GM13976 (cell line): ENCODE measurements at regions not wholly inside any gene's neighbourhood (a gene's known extent, or its start where the extent isn't known, plus 50 kb on each side); places are given as distances from the start of the nearest gene placed in this dataset.

Experiments used
- DNase-seq: peaks from one replicate; pipeline ENCODE4 v3.0.0; 2012; ENCODE audit warnings: low spot score
- CTCF ChIP-seq: IDR thresholded peaks from 2 replicates; pipeline ENCODE4 v1.5.1; 2012; ENCODE audit warnings: borderline replicate concordance, mild to moderate bottlenecking; ENCODE audit not compliant: insufficient read depth; ENCODE audit errors: extremely low read depth, missing control alignments, control extremely low read depth
- in situ Hi-C: fragments of 300-500 bp; cut with MboI; formaldehyde crosslinking; loops from one replicate; pipeline ENCODE4 v1.12.0; 2022; ENCODE audit warnings: low sequenced_read_pairs, mixed read lengths, inconsistent platforms; ENCODE audit not compliant: unreplicated experiment

- in situ Hi-C loops = no loop called here
Observed at GRCh38 chr7:114225784-114226183, 188.8 kb upstream of the FOXP2 start.

GRCh38 chr7:114218283-114218682, 196.3 kb upstream of the FOXP2 start:
- DNase-seq = no peak
- TF ChIP-seq CTCF = no peak
- in situ Hi-C loops = no loop called here

More at GRCh38 chr7:114225784-114226183, 188.8 kb upstream of the FOXP2 start:
- no peak for DNase-seq
- TF ChIP-seq CTCF = no peak

GRCh38 chr7:114217026-114217806, 197.4 kb upstream of the FOXP2 start:
- TF ChIP-seq CTCF = no peak
- DNase-seq = no peak
- in situ Hi-C loops = no loop called here

GRCh38 chr7:114214466-114214865, 200.1 kb upstream of the FOXP2 start:
- DNase-seq = no peak
- no peak for TF ChIP-seq CTCF
- in situ Hi-C loops = no loop called here

- no peak for DNase-seq
- in situ Hi-C loops = no loop called here
- TF ChIP-seq CTCF = no peak
Observed at GRCh38 chr7:114212721-114213429, 201.7 kb upstream of the FOXP2 start.

- in situ Hi-C loops = no loop called here
- no peak for DNase-seq
- no peak for TF ChIP-seq CTCF
Observed at GRCh38 chr7:114209968-114210367, 204.6 kb upstream of the FOXP2 start.
